ENCODE measurements at regions not wholly inside any gene's neighbourhood (a gene's known extent, or its start where the extent isn't known, plus 50 kb on each side); places are given as distances from the start of the nearest gene placed in this dataset.

DNA sequence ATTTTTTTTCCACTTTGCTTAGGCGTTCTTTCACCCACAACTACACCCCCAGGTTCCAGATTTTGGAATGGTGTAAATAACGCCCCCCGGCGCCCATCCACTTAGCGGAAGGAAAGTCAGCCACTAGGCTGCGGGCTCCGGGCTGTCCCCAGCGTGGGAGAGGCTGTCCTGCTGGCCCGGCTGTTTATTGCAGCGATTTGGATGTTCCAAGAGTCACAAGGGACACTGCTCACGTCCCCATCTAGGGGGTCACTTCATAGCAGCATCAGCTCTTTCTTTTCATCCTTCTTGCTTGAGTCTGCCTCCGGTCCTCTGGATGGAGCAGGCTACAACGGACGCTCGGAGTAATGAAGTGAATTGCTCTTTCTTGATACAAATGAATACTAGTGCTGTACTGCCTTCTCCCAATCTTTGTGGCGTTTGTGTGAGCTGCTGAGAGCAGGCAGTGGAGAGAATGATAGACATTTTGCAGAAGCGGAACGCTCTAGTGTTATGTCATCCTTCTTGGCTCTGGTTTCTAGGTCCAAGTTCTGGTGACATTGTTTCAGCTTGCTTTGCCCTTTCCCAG lies 50.7 kb upstream of the PAIP2B start:
- DNase-seq = peak; percentile 61

DNA sequence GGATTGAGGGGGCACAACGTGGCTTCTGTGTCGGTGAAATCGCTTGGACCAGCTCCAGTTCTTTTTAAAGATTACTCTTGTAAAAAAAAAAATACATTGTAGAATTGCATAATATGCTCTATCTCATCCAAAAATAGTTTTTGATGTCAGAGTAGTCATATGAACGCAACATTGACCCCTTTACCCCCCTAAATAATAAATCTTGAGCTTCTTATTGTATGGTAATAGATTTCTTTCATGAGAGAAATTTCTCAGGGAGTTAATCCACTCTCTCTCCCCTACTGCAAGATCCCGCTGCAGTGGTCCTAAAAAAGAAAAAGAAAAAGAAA lies 50.2 kb upstream of the PAIP2B start:
- no peak for DNase-seq

DNA sequence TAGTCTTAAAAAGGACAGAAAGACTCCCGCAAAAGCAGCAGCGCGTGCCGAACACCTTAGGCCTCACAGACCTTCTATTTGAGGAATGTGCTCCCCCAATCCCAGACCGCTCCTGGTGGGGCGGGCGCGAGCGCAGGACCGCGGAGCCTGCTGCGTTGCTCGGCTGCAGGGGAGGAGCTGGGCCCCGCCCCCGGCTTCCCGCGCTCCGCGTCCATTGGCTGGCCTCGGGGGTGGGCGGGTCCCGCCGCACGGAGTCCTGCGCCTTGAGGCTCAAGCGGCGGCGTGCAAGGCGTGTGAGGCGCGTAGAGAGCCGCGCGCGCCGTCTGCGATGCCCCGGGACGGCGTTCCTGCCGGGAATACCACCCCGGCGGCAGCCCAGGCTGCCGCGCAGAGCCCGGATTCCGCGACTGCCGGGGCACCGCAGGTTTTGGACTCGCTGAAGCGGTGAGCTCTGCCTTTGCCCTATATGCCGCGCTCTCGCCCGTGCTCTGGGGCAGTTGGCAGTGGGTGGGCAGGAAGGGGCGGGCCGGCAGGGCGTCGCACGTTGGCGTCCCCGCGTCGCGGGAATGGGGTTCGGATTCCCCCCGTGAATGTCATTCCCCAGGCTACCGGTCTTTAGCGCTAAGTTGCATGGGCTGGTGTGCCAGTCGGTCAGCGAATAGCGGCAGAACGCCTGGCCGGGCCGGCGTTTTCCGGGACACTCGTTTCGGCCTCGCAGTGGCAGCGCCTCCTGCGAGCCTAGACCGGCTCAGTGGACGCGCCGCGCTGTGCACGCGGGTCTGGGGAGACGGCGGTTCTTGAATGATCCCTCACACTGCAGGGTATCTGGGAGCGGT lies 49.6 kb upstream of the PAIP2B start:
- peak; percentile 95 for DNase-seq

Measured in activated CD8-positive, alpha-beta memory T cell treated with anti-CD3 and anti-CD28 coated beads for 24 hours (primary cell).